ENCODE measurements at regions not wholly inside any gene's neighbourhood (a gene's known extent, or its start where the extent isn't known, plus 50 kb on each side); places are given as distances from the start of the nearest gene placed in this dataset.

GRCh38 chr18:68086481-68086880 is 570.0 kb upstream of the DSEL start:
- Histone ChIP-seq H3K79me2 (ENCODE audit: control insufficient read depth, insufficient read depth, low read length) (no peaks in the 10 kb centered on the region), H3K27me3 (ENCODE audit: control insufficient read depth, insufficient read depth, low read length) (no peaks in the 10 kb centered on the region), H3K4me3 (replicated peaks in 1 of 4; ENCODE audit: control extremely low read depth in 1 of 4, insufficient read depth in 1 of 4, low read depth in 3 of 4, low read length in 4 of 4) (no peak overlapping the region), H3K4me1 (ENCODE audit: control insufficient read depth, extremely low read depth, insufficient read depth, low read length) (peaks cover 2% of the 10 kb centered on the region), H4K20me1 (ENCODE audit: control insufficient read depth, extremely low read depth, insufficient read depth, low read length) (no peaks in the 10 kb centered on the region), H3K9ac (ENCODE audit: insufficient read depth, low read length) (no peak overlapping the region), H3K36me3 (ENCODE audit: control insufficient read depth, insufficient read depth, low read length) (no peaks in the 10 kb centered on the region), H3K27ac (ENCODE audit: insufficient read depth, low read length) (no peak overlapping the region), H2AFZ (ENCODE audit: low read length) (no peak overlapping the region), H3K4me2 (ENCODE audit: extremely low read depth, insufficient read depth, low read length) (no peak overlapping the region), H3K9me3 (ENCODE audit: control insufficient read depth, insufficient read depth, low read depth, low read length) (no peaks in the 10 kb centered on the region)
- no peak for DNase-seq (ENCODE audit: low read depth in 2 of 2)
- TF ChIP-seq CTCF (conservative IDR thresholded peaks at IDR 0.05 in 1 of 2, IDR thresholded peaks at IDR 0.05 in 1 of 2; ENCODE audit: low read depth in 1 of 2, low read length in 2 of 2) (no peak), EZH2 (IDR thresholded peaks at IDR 0.05; ENCODE audit: low read length, missing control alignments) (no peak)

GRCh38 chr18:68085251-68085650 is 568.7 kb upstream of the DSEL start:
- no peak overlapping the region for H3K9ac ChIP-seq (ENCODE audit: insufficient read depth, low read length)
- H4K20me1 ChIP-seq (ENCODE audit: control insufficient read depth, extremely low read depth, insufficient read depth, low read length) = no peaks in the 10 kb centered on the region
- H3K27me3 ChIP-seq (ENCODE audit: control insufficient read depth, insufficient read depth, low read length) = no peaks in the 10 kb centered on the region
- TF ChIP-seq EZH2 (IDR thresholded peaks at IDR 0.05; ENCODE audit: low read length, missing control alignments) (no peak), CTCF (conservative IDR thresholded peaks at IDR 0.05 in 1 of 2, IDR thresholded peaks at IDR 0.05 in 1 of 2; ENCODE audit: low read depth in 1 of 2, low read length in 2 of 2) (no peak)
- no peak overlapping the region for H3K4me3 ChIP-seq (replicated peaks in 1 of 4; ENCODE audit: control extremely low read depth in 1 of 4, insufficient read depth in 1 of 4, low read depth in 3 of 4, low read length in 4 of 4)
- no peaks in the 10 kb centered on the region for H3K36me3 ChIP-seq (ENCODE audit: control insufficient read depth, insufficient read depth, low read length)
- H2AFZ ChIP-seq (ENCODE audit: low read length) = no peak overlapping the region
- H3K4me1 ChIP-seq (ENCODE audit: control insufficient read depth, extremely low read depth, insufficient read depth, low read length) = peaks cover 2% of the 10 kb centered on the region
- H3K79me2 ChIP-seq (ENCODE audit: control insufficient read depth, insufficient read depth, low read length) = no peaks in the 10 kb centered on the region
- H3K27ac ChIP-seq (ENCODE audit: insufficient read depth, low read length) = no peak overlapping the region
- no peak overlapping the region for H3K4me2 ChIP-seq (ENCODE audit: extremely low read depth, insufficient read depth, low read length)
- H3K9me3 ChIP-seq (ENCODE audit: control insufficient read depth, insufficient read depth, low read depth, low read length) = no peaks in the 10 kb centered on the region
- DNase-seq (ENCODE audit: low read depth in 2 of 2) = no peak

GRCh38 chr18:68083776-68084175 is 567.3 kb upstream of the DSEL start:
- Histone ChIP-seq H3K27me3 (ENCODE audit: control insufficient read depth, insufficient read depth, low read length) (no peaks in the 10 kb centered on the region), H3K4me1 (ENCODE audit: control insufficient read depth, extremely low read depth, insufficient read depth, low read length) (peaks cover 2% of the 10 kb centered on the region), H4K20me1 (ENCODE audit: control insufficient read depth, extremely low read depth, insufficient read depth, low read length) (no peaks in the 10 kb centered on the region), H3K4me2 (ENCODE audit: extremely low read depth, insufficient read depth, low read length) (no peak overlapping the region), H3K27ac (ENCODE audit: insufficient read depth, low read length) (no peak overlapping the region), H3K4me3 (replicated peaks in 1 of 4; ENCODE audit: control extremely low read depth in 1 of 4, insufficient read depth in 1 of 4, low read depth in 3 of 4, low read length in 4 of 4) (no peak overlapping the region), H2AFZ (ENCODE audit: low read length) (no peak overlapping the region), H3K9ac (ENCODE audit: insufficient read depth, low read length) (no peak overlapping the region), H3K36me3 (ENCODE audit: control insufficient read depth, insufficient read depth, low read length) (no peaks in the 10 kb centered on the region), H3K9me3 (ENCODE audit: control insufficient read depth, insufficient read depth, low read depth, low read length) (no peaks in the 10 kb centered on the region), H3K79me2 (ENCODE audit: control insufficient read depth, insufficient read depth, low read length) (no peaks in the 10 kb centered on the region)
- DNase-seq (ENCODE audit: low read depth in 2 of 2) = peak; percentile 20 to 58
- TF ChIP-seq CTCF (conservative IDR thresholded peaks at IDR 0.05 in 1 of 2, IDR thresholded peaks at IDR 0.05 in 1 of 2; ENCODE audit: low read depth in 1 of 2, low read length in 2 of 2) = no peak
- TF ChIP-seq EZH2 (IDR thresholded peaks at IDR 0.05; ENCODE audit: low read length, missing control alignments) = no peak
